ENCODE measurements at regions not wholly inside any gene's neighbourhood (a gene's known extent, or its start where the extent isn't known, plus 50 kb on each side); places are given as distances from the start of the nearest gene placed in this dataset.

DNA sequence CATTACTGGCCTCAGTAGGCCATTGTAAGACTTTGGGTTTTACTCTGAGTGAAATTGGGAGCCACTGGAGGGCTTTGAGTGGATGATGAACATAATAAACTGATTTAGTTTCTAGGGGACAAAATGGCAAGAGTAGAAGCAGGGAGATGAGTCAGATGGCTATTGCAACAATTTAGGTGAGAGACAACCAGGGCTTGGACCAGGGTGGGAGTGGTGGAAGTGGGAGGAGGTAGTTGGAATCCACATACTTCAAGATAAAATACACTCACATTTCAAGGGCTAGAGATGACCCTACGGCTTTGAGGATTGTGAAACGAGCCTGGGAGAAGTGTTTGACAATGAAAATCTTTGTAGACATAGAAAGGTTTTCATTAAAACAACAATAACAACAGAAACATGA is 136.3 kb downstream of the ACTBL2 start:
- Mint-ChIP-seq H3K36me3 (ENCODE audit: low read depth) (no peaks in the 10 kb centered on the region), H3K9me3 (ENCODE audit: low read depth) (peaks cover 8% of the 10 kb centered on the region), H3K4me1 (ENCODE audit: low read depth) (peaks cover 18% of the 10 kb centered on the region), H3K4me3 (ENCODE audit: unreplicated experiment) (no peak overlapping the region), H3K27me3 (ENCODE audit: low read depth) (no peaks in the 10 kb centered on the region), H3K27ac (ENCODE audit: unreplicated experiment) (no peak overlapping the region)
- TF ChIP-seq, protein P1, sequence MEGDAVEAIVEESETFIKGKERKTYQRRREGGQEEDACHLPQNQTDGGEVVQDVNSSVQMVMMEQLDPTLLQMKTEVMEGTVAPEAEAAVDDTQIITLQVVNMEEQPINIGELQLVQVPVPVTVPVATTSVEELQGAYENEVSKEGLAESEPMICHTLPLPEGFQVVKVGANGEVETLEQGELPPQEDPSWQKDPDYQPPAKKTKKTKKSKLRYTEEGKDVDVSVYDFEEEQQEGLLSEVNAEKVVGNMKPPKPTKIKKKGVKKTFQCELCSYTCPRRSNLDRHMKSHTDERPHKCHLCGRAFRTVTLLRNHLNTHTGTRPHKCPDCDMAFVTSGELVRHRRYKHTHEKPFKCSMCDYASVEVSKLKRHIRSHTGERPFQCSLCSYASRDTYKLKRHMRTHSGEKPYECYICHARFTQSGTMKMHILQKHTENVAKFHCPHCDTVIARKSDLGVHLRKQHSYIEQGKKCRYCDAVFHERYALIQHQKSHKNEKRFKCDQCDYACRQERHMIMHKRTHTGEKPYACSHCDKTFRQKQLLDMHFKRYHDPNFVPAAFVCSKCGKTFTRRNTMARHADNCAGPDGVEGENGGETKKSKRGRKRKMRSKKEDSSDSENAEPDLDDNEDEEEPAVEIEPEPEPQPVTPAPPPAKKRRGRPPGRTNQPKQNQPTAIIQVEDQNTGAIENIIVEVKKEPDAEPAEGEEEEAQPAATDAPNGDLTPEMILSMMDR (IDR thresholded peaks at IDR 0.05), result no peak
- DNase-seq (ENCODE audit: low spot score), result no peak

DNA sequence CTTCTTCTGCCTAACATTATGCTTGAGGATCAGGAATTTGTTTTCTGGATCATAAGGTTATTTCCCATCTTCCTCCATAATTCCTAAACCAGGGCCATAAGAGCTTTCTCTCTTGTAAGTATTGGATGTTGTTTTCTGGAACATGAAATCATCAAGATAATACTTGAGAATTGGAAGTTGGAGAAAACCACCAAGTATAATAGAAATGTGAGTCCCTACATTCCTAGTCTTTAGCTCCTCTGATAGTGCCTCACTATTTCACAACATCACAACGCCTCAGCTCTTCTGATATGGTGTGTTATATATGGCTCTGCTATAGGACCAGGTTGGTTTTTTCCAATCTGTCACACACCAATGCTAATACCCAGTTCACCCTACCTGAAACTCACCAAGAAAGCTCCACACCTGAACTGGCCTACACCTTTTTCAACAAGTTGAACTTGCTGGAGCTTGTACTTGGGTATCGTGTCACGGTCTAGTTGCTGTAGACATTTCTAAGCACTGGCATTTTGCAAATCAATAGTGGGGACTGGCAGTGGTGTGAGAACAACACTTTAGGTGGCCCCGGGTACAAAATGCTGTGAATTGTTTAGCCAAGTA is 141.1 kb downstream of the ACTBL2 start:
- TF ChIP-seq, protein P1 (IDR thresholded peaks at IDR 0.05), result no peak
- peaks cover 3% of the 10 kb centered on the region for H3K4me1 Mint-ChIP-seq (ENCODE audit: low read depth)
- H3K9me3 Mint-ChIP-seq (ENCODE audit: low read depth), result peaks cover 5% of the 10 kb centered on the region
- H3K27ac Mint-ChIP-seq (ENCODE audit: unreplicated experiment), result no peak overlapping the region
- no peak for DNase-seq (ENCODE audit: low spot score)
- H3K36me3 Mint-ChIP-seq (ENCODE audit: low read depth), result no peaks in the 10 kb centered on the region
- no peaks in the 10 kb centered on the region for H3K27me3 Mint-ChIP-seq (ENCODE audit: low read depth)
- no peak overlapping the region for H3K4me3 Mint-ChIP-seq (ENCODE audit: unreplicated experiment)

GRCh38 chr5:57340681-57341080 is 141.9 kb downstream of the ACTBL2 start:
- H3K9me3 Mint-ChIP-seq (ENCODE audit: low read depth), result no peaks in the 10 kb centered on the region
- no peak overlapping the region for H3K4me3 Mint-ChIP-seq (ENCODE audit: unreplicated experiment)
- H3K36me3 Mint-ChIP-seq (ENCODE audit: low read depth), result no peaks in the 10 kb centered on the region
- TF ChIP-seq, protein P1 (IDR thresholded peaks at IDR 0.05), result no peak
- no peaks in the 10 kb centered on the region for H3K27me3 Mint-ChIP-seq (ENCODE audit: low read depth)
- DNase-seq (ENCODE audit: low spot score), result no peak
- no peak overlapping the region for H3K27ac Mint-ChIP-seq (ENCODE audit: unreplicated experiment)
- H3K4me1 Mint-ChIP-seq (ENCODE audit: low read depth), result peaks cover 3% of the 10 kb centered on the region

DNA sequence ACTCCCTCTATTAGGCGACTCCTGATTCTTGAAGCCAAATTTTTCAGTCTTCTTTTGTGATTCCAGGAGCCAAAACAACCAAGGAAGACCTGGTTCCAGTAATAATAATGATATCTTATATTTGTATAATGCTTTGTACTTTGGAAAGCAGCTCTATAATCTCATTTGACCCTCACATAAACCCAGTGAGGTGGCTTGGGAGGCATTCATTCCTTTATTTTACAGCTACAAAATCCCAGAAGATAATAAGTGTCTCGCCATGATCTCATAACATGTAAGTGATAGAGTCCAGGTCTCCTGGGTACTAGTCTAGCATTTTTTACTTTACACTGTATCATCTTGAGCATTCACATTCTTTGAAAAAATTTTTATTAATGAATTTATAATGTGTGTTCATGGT is 143.1 kb downstream of the ACTBL2 start:
- no peak overlapping the region for H3K27ac Mint-ChIP-seq (ENCODE audit: unreplicated experiment)
- no peaks in the 10 kb centered on the region for H3K36me3 Mint-ChIP-seq (ENCODE audit: low read depth)
- no peaks in the 10 kb centered on the region for H3K27me3 Mint-ChIP-seq (ENCODE audit: low read depth)
- no peaks in the 10 kb centered on the region for H3K9me3 Mint-ChIP-seq (ENCODE audit: low read depth)
- no peak for DNase-seq (ENCODE audit: low spot score)
- TF ChIP-seq, protein P1 (IDR thresholded peaks at IDR 0.05), result no peak
- H3K4me1 Mint-ChIP-seq (ENCODE audit: low read depth), result peaks cover 3% of the 10 kb centered on the region
- no peak overlapping the region for H3K4me3 Mint-ChIP-seq (ENCODE audit: unreplicated experiment)

DNA sequence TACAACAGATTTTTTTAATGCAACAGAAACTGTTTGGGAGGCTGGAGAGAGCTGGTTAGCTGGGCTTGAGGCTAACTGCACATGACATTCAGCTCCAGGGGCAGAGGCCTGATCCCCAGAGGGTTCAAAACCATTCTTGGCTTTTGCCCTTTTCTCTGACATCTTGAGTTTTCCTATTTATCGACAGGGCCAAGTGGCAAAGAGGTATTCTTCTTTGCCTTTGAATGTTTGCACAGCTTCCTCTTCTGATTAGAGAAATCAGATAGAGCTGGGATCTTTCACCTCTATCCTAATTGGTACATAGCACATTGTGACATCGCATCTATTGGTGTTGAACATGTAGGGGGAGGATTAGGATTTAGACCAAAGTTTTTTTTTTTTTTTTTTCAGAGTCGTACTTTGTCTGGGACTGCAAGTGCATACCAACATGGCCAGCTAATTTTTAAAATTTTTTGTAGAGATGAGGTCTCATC is 143.7 kb downstream of the ACTBL2 start:
- no peak overlapping the region for H3K4me3 Mint-ChIP-seq (ENCODE audit: unreplicated experiment)
- no peaks in the 10 kb centered on the region for H3K27me3 Mint-ChIP-seq (ENCODE audit: low read depth)
- TF ChIP-seq, protein P1 (IDR thresholded peaks at IDR 0.05), result no peak
- no peaks in the 10 kb centered on the region for H3K36me3 Mint-ChIP-seq (ENCODE audit: low read depth)
- no peaks in the 10 kb centered on the region for H3K9me3 Mint-ChIP-seq (ENCODE audit: low read depth)
- peaks cover 3% of the 10 kb centered on the region for H3K4me1 Mint-ChIP-seq (ENCODE audit: low read depth)
- DNase-seq (ENCODE audit: low spot score), result no peak
- no peak overlapping the region for H3K27ac Mint-ChIP-seq (ENCODE audit: unreplicated experiment)

Measured in chondrocyte (in vitro differentiated cells).